ENCODE measurements at regions not wholly inside any gene's neighbourhood (a gene's known extent, or its start where the extent isn't known, plus 50 kb on each side); places are given as distances from the start of the nearest gene placed in this dataset.

GRCh38 chr6:88558981-88559380 lies 392.8 kb upstream of the CNR1 start:
- no peak for DNase-seq

- DNase-seq, result no peak
Measured at GRCh38 chr6:88556663-88557062, 390.5 kb upstream of the CNR1 start.

- DNase-seq, result no peak
Measured at GRCh38 chr6:88548891-88549505, 382.9 kb upstream of the CNR1 start.

GRCh38 chr6:88547768-88548167 lies 381.6 kb upstream of the CNR1 start:
- no peak for DNase-seq

GRCh38 chr6:88545991-88546390 lies 379.8 kb upstream of the CNR1 start:
- no peak for DNase-seq

- DNase-seq, result no peak
Measured at GRCh38 chr6:88544986-88545612, 379.0 kb upstream of the CNR1 start.

- no peak for DNase-seq
Measured at GRCh38 chr6:88539295-88539764, 373.2 kb upstream of the CNR1 start.

- no peak for DNase-seq
Measured at GRCh38 chr6:88538840-88539239, 372.7 kb upstream of the CNR1 start.

- peak; percentile 24 for DNase-seq
Measured at GRCh38 chr6:88538130-88538706, 372.1 kb upstream of the CNR1 start.

GRCh38 chr6:88536071-88536625 lies 370.0 kb upstream of the CNR1 start:
- no peak for DNase-seq

GRCh38 chr6:88535306-88535705 lies 369.2 kb upstream of the CNR1 start:
- DNase-seq, result no peak

- no peak for DNase-seq
Measured at GRCh38 chr6:88532241-88532860, 366.2 kb upstream of the CNR1 start.

- DNase-seq, result no peak
Measured at GRCh38 chr6:88529726-88530125, 363.6 kb upstream of the CNR1 start.

GRCh38 chr6:88520445-88520844 lies 354.3 kb upstream of the CNR1 start:
- DNase-seq, result no peak

- DNase-seq, result no peak
Measured at GRCh38 chr6:88520017-88520338, 353.8 kb upstream of the CNR1 start.

- DNase-seq, result no peak
Measured at GRCh38 chr6:88519301-88520016, 353.3 kb upstream of the CNR1 start.

GRCh38 chr6:88517737-88518136 lies 351.6 kb upstream of the CNR1 start:
- DNase-seq, result no peak

GRCh38 chr6:88513920-88514319 lies 347.8 kb upstream of the CNR1 start:
- DNase-seq, result no peak

- DNase-seq, result no peak
Measured at GRCh38 chr6:88513471-88513870, 347.3 kb upstream of the CNR1 start.

GRCh38 chr6:88512951-88513350 lies 346.8 kb upstream of the CNR1 start:
- no peak for DNase-seq

- no peak for DNase-seq
Measured at GRCh38 chr6:88502391-88502790, 336.2 kb upstream of the CNR1 start.

- DNase-seq, result no peak
Measured at GRCh38 chr6:88499845-88500699, 333.9 kb upstream of the CNR1 start.
